ENCODE measurements at regions not wholly inside any gene's neighbourhood (a gene's known extent, or its start where the extent isn't known, plus 50 kb on each side); places are given as distances from the start of the nearest gene placed in this dataset.

DNA sequence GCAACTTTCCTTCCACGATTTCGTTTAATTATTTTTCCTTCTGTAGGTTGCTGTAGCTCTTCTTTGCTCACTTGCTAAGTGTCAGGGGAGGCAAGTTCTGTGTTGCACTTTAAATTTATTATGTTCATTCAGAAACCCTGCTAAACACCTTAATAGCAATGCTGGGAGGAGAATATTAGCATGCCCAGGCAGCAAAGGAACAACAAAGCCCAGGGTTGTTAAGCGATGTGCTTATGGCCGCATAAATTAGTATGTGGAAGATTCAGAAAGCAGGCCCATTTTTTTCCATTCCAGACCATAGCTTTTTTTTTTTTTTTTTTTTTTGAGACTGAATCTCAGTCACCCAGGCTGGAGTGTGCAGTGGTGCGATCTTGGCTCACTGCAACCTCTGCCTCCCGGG, 151.3 kb downstream of the BACH1 start:
- no peak overlapping the region for H3K4me3 ChIP-seq (replicated peaks in 1 of 2; ENCODE audit: low read depth in 2 of 2, low read length in 2 of 2)
- TF ChIP-seq, protein P1, sequence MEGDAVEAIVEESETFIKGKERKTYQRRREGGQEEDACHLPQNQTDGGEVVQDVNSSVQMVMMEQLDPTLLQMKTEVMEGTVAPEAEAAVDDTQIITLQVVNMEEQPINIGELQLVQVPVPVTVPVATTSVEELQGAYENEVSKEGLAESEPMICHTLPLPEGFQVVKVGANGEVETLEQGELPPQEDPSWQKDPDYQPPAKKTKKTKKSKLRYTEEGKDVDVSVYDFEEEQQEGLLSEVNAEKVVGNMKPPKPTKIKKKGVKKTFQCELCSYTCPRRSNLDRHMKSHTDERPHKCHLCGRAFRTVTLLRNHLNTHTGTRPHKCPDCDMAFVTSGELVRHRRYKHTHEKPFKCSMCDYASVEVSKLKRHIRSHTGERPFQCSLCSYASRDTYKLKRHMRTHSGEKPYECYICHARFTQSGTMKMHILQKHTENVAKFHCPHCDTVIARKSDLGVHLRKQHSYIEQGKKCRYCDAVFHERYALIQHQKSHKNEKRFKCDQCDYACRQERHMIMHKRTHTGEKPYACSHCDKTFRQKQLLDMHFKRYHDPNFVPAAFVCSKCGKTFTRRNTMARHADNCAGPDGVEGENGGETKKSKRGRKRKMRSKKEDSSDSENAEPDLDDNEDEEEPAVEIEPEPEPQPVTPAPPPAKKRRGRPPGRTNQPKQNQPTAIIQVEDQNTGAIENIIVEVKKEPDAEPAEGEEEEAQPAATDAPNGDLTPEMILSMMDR (IDR thresholded peaks at IDR 0.05; ENCODE audit: low read depth, low read length), result no peak
- no peak for DNase-seq (ENCODE audit: low read depth in 2 of 2)

DNA sequence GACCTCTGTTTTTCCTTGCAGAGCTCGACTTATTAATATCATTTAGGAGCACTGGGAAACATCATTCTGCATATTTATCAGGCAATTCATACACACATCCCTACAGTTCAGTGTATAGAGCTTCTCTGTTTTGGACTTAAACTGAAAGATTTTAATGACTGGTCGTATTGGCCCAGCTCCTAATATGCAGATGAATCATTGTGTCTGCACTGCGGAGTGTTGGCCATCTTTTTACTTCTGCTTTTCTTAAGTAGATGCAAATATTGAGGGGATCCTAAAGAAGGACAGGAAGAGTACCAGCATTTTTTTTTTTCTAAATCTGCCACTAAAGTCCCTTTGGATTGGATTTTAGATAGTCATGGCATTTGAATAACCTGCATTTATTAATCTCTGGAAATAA, 154.8 kb downstream of the BACH1 start:
- TF ChIP-seq, protein P1 (IDR thresholded peaks at IDR 0.05; ENCODE audit: low read depth, low read length), result no peak
- peak in 1 of 2 donors; percentile 15 for DNase-seq (ENCODE audit: low read depth in 2 of 2)
- H3K4me3 ChIP-seq (replicated peaks in 1 of 2; ENCODE audit: low read depth in 2 of 2, low read length in 2 of 2), result no peak overlapping the region

DNA sequence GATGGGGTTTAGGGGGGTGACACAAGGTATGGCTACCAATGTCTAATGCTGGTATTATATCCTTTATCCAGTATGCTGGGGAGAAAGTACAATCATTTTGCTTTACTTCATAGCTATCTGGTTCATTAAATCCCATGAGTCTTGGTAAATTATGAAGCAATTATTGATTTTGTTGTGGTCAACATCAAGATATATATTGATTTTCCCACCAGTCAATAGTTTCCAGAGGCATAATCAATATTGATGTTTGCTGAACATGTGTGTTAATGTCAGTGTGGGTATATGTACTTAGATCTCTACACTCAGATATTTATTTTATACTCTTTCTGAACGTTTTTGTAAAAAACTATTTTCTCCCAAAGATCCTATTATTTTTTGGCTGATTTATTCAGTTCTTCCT, 155.5 kb downstream of the BACH1 start:
- H3K4me3 ChIP-seq (replicated peaks in 1 of 2; ENCODE audit: low read depth in 2 of 2, low read length in 2 of 2), result no peak overlapping the region
- TF ChIP-seq, protein P1 (IDR thresholded peaks at IDR 0.05; ENCODE audit: low read depth, low read length), result no peak
- no peak for DNase-seq (ENCODE audit: low read depth in 2 of 2)

DNA sequence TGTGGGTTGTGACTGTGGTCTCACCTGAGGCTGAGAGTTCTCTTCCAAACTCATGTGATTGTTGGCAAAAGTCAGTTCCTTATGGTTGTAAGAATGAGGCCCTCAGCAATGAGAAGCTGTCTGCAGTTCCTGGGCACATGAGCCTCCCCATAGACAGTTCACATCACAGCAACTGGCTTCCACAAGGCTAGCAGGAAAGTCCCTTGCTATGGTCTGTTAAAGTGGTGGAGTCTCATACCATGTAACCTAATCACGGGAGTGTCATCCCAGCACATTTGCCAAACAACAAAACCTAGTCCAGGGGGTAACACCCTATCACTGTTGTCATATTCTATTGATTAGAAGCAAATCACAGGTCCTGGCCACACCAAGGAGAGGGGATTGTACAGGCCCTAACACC, 163.8 kb downstream of the BACH1 start:
- DNase-seq (ENCODE audit: low read depth in 2 of 2), result no peak
- TF ChIP-seq, protein P1 (IDR thresholded peaks at IDR 0.05; ENCODE audit: low read depth, low read length), result no peak
- H3K4me3 ChIP-seq (replicated peaks in 1 of 2; ENCODE audit: low read depth in 2 of 2, low read length in 2 of 2), result no peak overlapping the region

DNA sequence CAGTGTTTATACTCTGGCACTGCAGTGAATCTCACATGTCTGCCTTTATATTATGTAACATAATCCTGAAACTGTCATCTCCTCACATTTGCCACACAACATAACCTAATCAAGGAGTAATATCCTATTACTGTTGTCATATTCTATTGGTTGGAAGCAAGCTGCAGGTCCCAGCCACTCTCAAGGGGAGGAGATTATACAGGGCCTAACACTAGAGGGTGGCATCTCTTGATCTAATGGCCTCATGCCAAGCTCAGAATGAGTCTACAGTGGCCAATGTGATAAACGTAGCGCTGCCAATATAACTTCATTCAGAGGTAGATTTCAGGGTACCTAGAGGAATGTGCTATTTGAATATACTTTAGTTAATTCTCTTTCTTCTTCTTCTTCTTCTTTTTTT, 166.8 kb downstream of the BACH1 start:
- no peak for DNase-seq (ENCODE audit: low read depth in 2 of 2)
- TF ChIP-seq, protein P1 (IDR thresholded peaks at IDR 0.05; ENCODE audit: low read depth, low read length), result no peak
- no peak overlapping the region for H3K4me3 ChIP-seq (replicated peaks in 1 of 2; ENCODE audit: low read depth in 2 of 2, low read length in 2 of 2)

DNA sequence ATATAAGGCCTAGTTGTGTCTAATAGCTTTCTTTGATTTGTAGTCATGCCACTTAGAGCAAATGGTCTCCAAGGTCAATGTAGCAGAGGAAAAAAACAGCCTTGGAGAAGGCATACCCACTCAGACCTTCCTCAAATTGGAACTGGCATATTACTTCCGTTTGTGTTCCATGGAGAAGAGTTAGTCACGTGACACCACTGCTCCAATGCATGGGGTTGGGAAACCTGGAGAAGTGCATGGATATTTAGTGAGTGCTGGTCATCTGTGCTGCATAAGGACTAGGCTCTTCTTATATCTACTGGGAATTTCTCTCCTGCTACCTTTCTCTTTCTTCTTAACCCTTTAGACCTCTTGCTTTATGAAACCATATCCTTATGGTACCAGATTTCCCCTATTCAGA, 167.8 kb downstream of the BACH1 start:
- TF ChIP-seq, protein P1 (IDR thresholded peaks at IDR 0.05; ENCODE audit: low read depth, low read length), result no peak
- no peak for DNase-seq (ENCODE audit: low read depth in 2 of 2)
- H3K4me3 ChIP-seq (replicated peaks in 1 of 2; ENCODE audit: low read depth in 2 of 2, low read length in 2 of 2), result no peak overlapping the region

DNA sequence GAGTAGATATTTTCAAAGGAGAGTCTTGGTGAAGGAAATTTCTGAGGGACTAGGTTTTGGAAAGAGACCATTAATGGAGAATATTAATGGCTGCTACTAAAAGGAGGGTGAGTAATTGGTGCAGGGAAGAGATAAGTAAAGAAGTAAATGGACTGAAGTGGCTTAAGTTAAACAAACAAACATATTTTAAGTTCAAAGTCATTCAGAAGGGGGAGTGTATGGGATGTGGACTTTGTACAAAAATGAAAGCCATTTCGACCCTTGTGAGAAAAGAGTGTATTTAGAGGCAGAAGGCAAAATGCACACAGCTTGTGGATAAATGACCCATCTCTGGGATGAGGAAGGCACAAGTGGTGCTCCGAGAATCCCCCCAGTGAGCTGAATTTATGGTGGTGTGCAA, 171.7 kb downstream of the BACH1 start:
- no peak for DNase-seq (ENCODE audit: low read depth in 2 of 2)
- TF ChIP-seq, protein P1 (IDR thresholded peaks at IDR 0.05; ENCODE audit: low read depth, low read length), result no peak
- H3K4me3 ChIP-seq (replicated peaks in 1 of 2; ENCODE audit: low read depth in 2 of 2, low read length in 2 of 2), result no peak overlapping the region

Measured in cardiac fibroblast (primary cell).